ENCODE measurements at regions not wholly inside any gene's neighbourhood (a gene's known extent, or its start where the extent isn't known, plus 50 kb on each side); places are given as distances from the start of the nearest gene placed in this dataset.

- no peak for TF ChIP-seq CTCF (IDR thresholded peaks at IDR 0.05; ENCODE audit: low read depth, low read length)
- TF ChIP-seq POLR2A (IDR thresholded peaks at IDR 0.05; ENCODE audit: extremely low read depth, insufficient read length) = no peak
Measured at GRCh38 chr5:167634432-167634831, 657.0 kb upstream of the WWC1 start.

All from NB4 (cell line).